Neuronal stem cell (in vitro differentiated cells): ENCODE measurements at regions not wholly inside any gene's neighbourhood (a gene's known extent, or its start where the extent isn't known, plus 50 kb on each side); places are given as distances from the start of the nearest gene placed in this dataset.
"Not testable (repeated sequence)": the region's sequence is repeated elsewhere in the genome, so short reads cannot be mapped to it uniquely, and the experiment has no call there.

Experiments
- DNase-seq: peaks from one replicate; pipeline ENCODE4 v3.0.0-alpha.2; 2013; ENCODE audit warnings: low spot score
- H2AFZ ChIP-seq: one replicate; pipeline ENCODE4 v1.6.1; 2013; ENCODE audit warnings: mild to moderate bottlenecking, low read length, inconsistent platforms
- H2AK5ac ChIP-seq: 2 replicates; pipeline ENCODE4 v1.6.1; 2013; ENCODE audit warnings: low read depth, mild to moderate bottlenecking, inconsistent platforms, low read length, moderate library complexity, mixed read lengths
- H2BK120ac ChIP-seq: 2 replicates; pipeline ENCODE4 v1.6.1; 2013; ENCODE audit warnings: low read depth, mild to moderate bottlenecking, inconsistent platforms, low read length, moderate library complexity, mixed read lengths
- H2BK12ac ChIP-seq: one replicate; pipeline ENCODE4 v1.6.1; 2013; ENCODE audit warnings: low read length, inconsistent platforms
- H2BK15ac ChIP-seq: 2 replicates; pipeline ENCODE4 v1.6.1; 2013; ENCODE audit warnings: mild to moderate bottlenecking, low read length, inconsistent platforms, mixed read lengths
- H2BK5ac ChIP-seq: one replicate; pipeline ENCODE4 v1.6.1; 2013; ENCODE audit warnings: inconsistent platforms, mild to moderate bottlenecking, low read length, moderate library complexity
- H3K14ac ChIP-seq: one replicate; pipeline ENCODE4 v1.6.1; 2013; ENCODE audit warnings: low read length, inconsistent platforms
- H3K18ac ChIP-seq: 2 replicates; pipeline ENCODE4 v1.6.1; 2013; ENCODE audit warnings: low read length, inconsistent platforms
- H3K23ac ChIP-seq: 2 replicates; pipeline ENCODE4 v1.6.1; 2013; ENCODE audit warnings: low read depth, mild to moderate bottlenecking, mixed read lengths, low read length, inconsistent platforms; ENCODE audit not compliant: poor library complexity
- H3K27ac ChIP-seq: replicated peaks from 3 replicates; pipeline ENCODE4 v1.5.1; 2013; ENCODE audit warnings: low read length, inconsistent platforms
- H3K27me3 ChIP-seq, 3 experiments: 2 replicates each; pipeline ENCODE4 v1.6.1; 2013; ENCODE audit warnings: low read length in 3 of 3, mild to moderate bottlenecking in 2 of 3, inconsistent platforms in 1 of 3, low read depth in 1 of 3, mixed read lengths in 1 of 3, moderate library complexity in 1 of 3; ENCODE audit not compliant: control insufficient read depth in 3 of 3, insufficient read depth in 3 of 3
- H3K36me3 ChIP-seq, 2 donors: replicated peaks in 1 of 2; 2 replicates each; pipeline ENCODE4 v1.6.1; 2013; ENCODE audit warnings: low read length in 2 of 2; ENCODE audit not compliant: control insufficient read depth in 2 of 2, insufficient read depth in 2 of 2
- H3K4ac ChIP-seq: 2 replicates; pipeline ENCODE4 v1.6.1; 2013; ENCODE audit warnings: inconsistent platforms, mild to moderate bottlenecking, low read length, moderate library complexity
- H3K4me1 ChIP-seq, 2 donors: 1 replicate in 1 of 2; 2 replicates in 1 of 2; pipeline ENCODE4 v1.6.1; 2013; ENCODE audit warnings: low read length in 2 of 2, low read depth in 1 of 2; ENCODE audit not compliant: control insufficient read depth in 2 of 2, insufficient read depth in 1 of 2
- H3K4me2 ChIP-seq: one replicate; pipeline ENCODE4 v1.6.1; 2013; ENCODE audit warnings: mild to moderate bottlenecking, low read length, inconsistent platforms; ENCODE audit not compliant: insufficient read depth, poor library complexity, severe bottlenecking
- H3K4me3 ChIP-seq, 2 donors: 2 replicates each; pipeline ENCODE4 v1.5.1; 2013; ENCODE audit warnings: low read length in 2 of 2, mild to moderate bottlenecking in 2 of 2, inconsistent platforms in 1 of 2, moderate library complexity in 1 of 2
- H3K79me1 ChIP-seq: one replicate; pipeline ENCODE4 v1.6.1; 2013; ENCODE audit warnings: low read depth, mild to moderate bottlenecking, inconsistent platforms, low read length, moderate library complexity
- H3K9ac ChIP-seq: one replicate; pipeline ENCODE4 v1.6.1; 2013; ENCODE audit warnings: mild to moderate bottlenecking, low read depth, low read length, inconsistent platforms; ENCODE audit not compliant: poor library complexity
- H3K9me3 ChIP-seq, 2 donors: replicated peaks in 1 of 2; 2 replicates each; pipeline versions ENCODE3 to v1.6.1; 2013; ENCODE audit warnings: low read length in 2 of 2, mild to moderate bottlenecking in 2 of 2, inconsistent platforms in 1 of 2, low read depth in 1 of 2, mixed read lengths in 1 of 2, moderate library complexity in 1 of 2; ENCODE audit not compliant: control insufficient read depth in 2 of 2, insufficient read depth in 1 of 2
- H4K8ac ChIP-seq: one replicate; pipeline ENCODE4 v1.6.1; 2013; ENCODE audit warnings: low read depth, mild to moderate bottlenecking, inconsistent platforms, low read length, moderate library complexity
- H4K91ac ChIP-seq: one replicate; pipeline ENCODE4 v1.6.1; 2013; ENCODE audit warnings: low read length, low read depth, mild to moderate bottlenecking, inconsistent platforms; ENCODE audit not compliant: poor library complexity
- WGBS, 2 donors: extraction: QIAGEN DNeasy Blood & Tissue Kit; methylation state at CpG; one replicate each; pipeline ENCODE4 v1.1.7; 2013; ENCODE audit warnings: missing lambda C conversion rate in 2 of 2, mixed read lengths in 1 of 2; ENCODE audit not compliant: insufficient read length in 2 of 2, insufficient replicate concordance in 1 of 2; ENCODE audit errors: extremely low coverage in 2 of 2; 5-methylcytosine and 5-hydroxymethylcytosine counted together

- Histone ChIP-seq H3K27ac (no peak overlapping the region), H3K36me3 (no peaks in the 10 kb centered on the region), H4K8ac (no peak overlapping the region), H2BK120ac (no peak overlapping the region), H3K79me1 (no peaks in the 10 kb centered on the region), H2AFZ (no peak overlapping the region), H2AK5ac (no peak overlapping the region), H2BK12ac (no peak overlapping the region), H3K27me3 (no peaks in the 10 kb centered on the region), H3K9ac (no peak overlapping the region), H3K18ac (no peak overlapping the region), H3K4me2 (no peak overlapping the region), H3K9me3 (no peaks in the 10 kb centered on the region), H3K14ac (no peak overlapping the region), H3K4ac (no peak overlapping the region), H2BK5ac (no peak overlapping the region), H3K23ac (no peak overlapping the region), H3K4me3 (no peak overlapping the region), H4K91ac (no peak overlapping the region), H3K4me1 (no peaks in the 10 kb centered on the region), H2BK15ac (no peak overlapping the region)
- no CpG with 5 or more reads among the region's 3 CpGs for WGBS, 2 donors
- no peak for DNase-seq
These were observed 113.5 kb downstream of the TRIM42 start for GRCh38 chr3:140791368-140791767.

- H3K27ac ChIP-seq = no peak overlapping the region
- H3K9me3 ChIP-seq = no peaks in the 10 kb centered on the region
- H2AK5ac ChIP-seq = no peak overlapping the region
- H3K14ac ChIP-seq = no peak overlapping the region
- H3K4me3 ChIP-seq = no peak overlapping the region
- H2AFZ ChIP-seq = no peak overlapping the region
- no peak overlapping the region for H4K8ac ChIP-seq
- H3K23ac ChIP-seq = no peak overlapping the region
- no peak overlapping the region for H2BK15ac ChIP-seq
- no peak overlapping the region for H3K4me2 ChIP-seq
- no peaks in the 10 kb centered on the region for H3K27me3 ChIP-seq
- H3K36me3 ChIP-seq = no peaks in the 10 kb centered on the region
- no peaks in the 10 kb centered on the region for H3K4me1 ChIP-seq
- H2BK5ac ChIP-seq = no peak overlapping the region
- H3K9ac ChIP-seq = no peak overlapping the region
- WGBS, 2 donors = no CpG with 5 or more reads among the region's 3 CpGs
- DNase-seq = no peak
- H2BK12ac ChIP-seq = no peak overlapping the region
- H3K4ac ChIP-seq = no peak overlapping the region
- no peak overlapping the region for H2BK120ac ChIP-seq
- no peak overlapping the region for H3K18ac ChIP-seq
- no peaks in the 10 kb centered on the region for H3K79me1 ChIP-seq
- no peak overlapping the region for H4K91ac ChIP-seq
These were observed 116.6 kb downstream of the TRIM42 start for GRCh38 chr3:140794507-140794906.

GRCh38 chr3:140802898-140803297 lies 125.0 kb downstream of the TRIM42 start:
- DNase-seq, H3K23ac ChIP-seq, H2AFZ ChIP-seq, H3K4me3 ChIP-seq, H3K27ac ChIP-seq, H3K14ac ChIP-seq, H2BK12ac ChIP-seq, H3K4me1 ChIP-seq, H2BK120ac ChIP-seq, H3K9ac ChIP-seq, H2BK15ac ChIP-seq, H2BK5ac ChIP-seq, H3K4ac ChIP-seq, H2AK5ac ChIP-seq, H3K4me2 ChIP-seq, H3K27me3 ChIP-seq, H3K36me3 ChIP-seq, H3K79me1 ChIP-seq, H3K9me3 ChIP-seq, H4K91ac ChIP-seq, H4K8ac ChIP-seq, H3K18ac ChIP-seq: not testable (repeated sequence)
- WGBS, 2 donors = no CpG with 5 or more reads among the region's 1 CpG

DNA sequence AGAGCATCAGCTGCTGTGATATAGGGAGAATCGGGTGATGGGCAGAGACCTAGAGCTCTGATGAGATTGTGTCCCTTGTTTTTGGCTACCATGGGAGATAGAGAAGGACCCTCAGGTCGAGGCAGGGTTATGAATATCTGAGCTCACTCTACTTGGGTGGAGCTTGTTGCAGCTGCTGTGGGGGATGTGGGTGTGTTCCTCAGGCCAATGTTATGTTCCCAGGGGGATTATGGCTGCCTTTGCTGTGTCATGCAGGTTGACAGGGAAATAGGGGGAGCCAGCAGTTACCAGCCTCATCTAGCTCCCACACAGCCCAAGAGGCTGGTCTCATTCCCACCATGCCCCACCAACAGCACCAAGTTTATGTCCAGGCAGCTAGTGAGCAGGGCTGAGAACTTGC lies 131.5 kb downstream of the TRIM42 start:
- Histone ChIP-seq H3K4me2 (no peak overlapping the region), H3K36me3 (no peaks in the 10 kb centered on the region), H4K91ac (no peak overlapping the region), H3K23ac (no peak overlapping the region), H3K9me3 (peaks cover 0 to 1% of the 10 kb centered on the region in 2 donors), H2BK15ac (no peak overlapping the region), H2BK12ac (peak overlapping the region; percentile 95), H3K4ac (no peak overlapping the region), H2AK5ac (no peak overlapping the region), H3K14ac (peak overlapping the region; percentile 58), H2AFZ (no peak overlapping the region), H3K4me3 (no peak overlapping the region), H4K8ac (peak overlapping the region; percentile 24), H3K27me3 (no peaks in the 10 kb centered on the region), H3K18ac (no peak overlapping the region), H3K9ac (no peak overlapping the region), H2BK120ac (no peak overlapping the region), H2BK5ac (no peak overlapping the region), H3K4me1 (no peaks in the 10 kb centered on the region), H3K79me1 (no peaks in the 10 kb centered on the region), H3K27ac (no peak overlapping the region)
- no peak for DNase-seq
- WGBS, 2 donors = no CpG with 5 or more reads among the region's 2 CpGs
